HG03135 (cell line): ENCODE measurements at regions not wholly inside any gene's neighbourhood (a gene's known extent, or its start where the extent isn't known, plus 50 kb on each side); places are given as distances from the start of the nearest gene placed in this dataset.

ENCODE experiments used
- ATAC-seq: cut with Tn5 transposase; IDR thresholded peaks from one replicate; pipeline ENCODE4 v1.9.1; 2021; ENCODE audit warnings: mild to moderate bottlenecking, moderate library complexity; ENCODE audit not compliant: unreplicated experiment

GRCh38 chr12:24027352-24027751 is 77.9 kb upstream of the SOX5 start:
- ATAC-seq = no peak

GRCh38 chr12:24025153-24025798 is 75.8 kb upstream of the SOX5 start:
- ATAC-seq = no peak

- no peak for ATAC-seq
These were observed 73.6 kb upstream of the SOX5 start for GRCh38 chr12:24023081-24023480.

GRCh38 chr12:24021164-24021502 is 71.7 kb upstream of the SOX5 start:
- no peak for ATAC-seq

GRCh38 chr12:24020397-24021163 is 71.1 kb upstream of the SOX5 start:
- ATAC-seq = no peak

- no peak for ATAC-seq
These were observed 66.3 kb upstream of the SOX5 start for GRCh38 chr12:24015833-24016160.

GRCh38 chr12:24014915-24015832 is 65.7 kb upstream of the SOX5 start:
- no peak for ATAC-seq

GRCh38 chr12:24014240-24014639 is 64.8 kb upstream of the SOX5 start:
- no peak for ATAC-seq

GRCh38 chr12:24012528-24012927 is 63.1 kb upstream of the SOX5 start:
- no peak for ATAC-seq

- ATAC-seq = no peak
These were observed 62.5 kb upstream of the SOX5 start for GRCh38 chr12:24011927-24012507.

- no peak for ATAC-seq
These were observed 58.7 kb upstream of the SOX5 start for GRCh38 chr12:24008166-24008565.
